22Rv1 (cell line): ENCODE measurements at regions not wholly inside any gene's neighbourhood (a gene's known extent, or its start where the extent isn't known, plus 50 kb on each side); places are given as distances from the start of the nearest gene placed in this dataset.

Experiments
- H3K27ac ChIP-seq: fragments of 450-650 bp; 2 replicates; pipeline ENCODE4 v1.5.1; 2017
- ZFX ChIP-seq: fragments of 450-650 bp; IDR thresholded peaks from 2 replicates; pipeline ENCODE4 v1.6.1; 2017; ENCODE audit warnings: antibody characterized with exemption, borderline replicate concordance
- TF ChIP-seq, protein P1 (sequence below): fragments of 450-650 bp; IDR thresholded peaks from 2 replicates; pipeline ENCODE4 v1.5.1; 2017; ENCODE audit warnings: mild to moderate bottlenecking

DNA sequence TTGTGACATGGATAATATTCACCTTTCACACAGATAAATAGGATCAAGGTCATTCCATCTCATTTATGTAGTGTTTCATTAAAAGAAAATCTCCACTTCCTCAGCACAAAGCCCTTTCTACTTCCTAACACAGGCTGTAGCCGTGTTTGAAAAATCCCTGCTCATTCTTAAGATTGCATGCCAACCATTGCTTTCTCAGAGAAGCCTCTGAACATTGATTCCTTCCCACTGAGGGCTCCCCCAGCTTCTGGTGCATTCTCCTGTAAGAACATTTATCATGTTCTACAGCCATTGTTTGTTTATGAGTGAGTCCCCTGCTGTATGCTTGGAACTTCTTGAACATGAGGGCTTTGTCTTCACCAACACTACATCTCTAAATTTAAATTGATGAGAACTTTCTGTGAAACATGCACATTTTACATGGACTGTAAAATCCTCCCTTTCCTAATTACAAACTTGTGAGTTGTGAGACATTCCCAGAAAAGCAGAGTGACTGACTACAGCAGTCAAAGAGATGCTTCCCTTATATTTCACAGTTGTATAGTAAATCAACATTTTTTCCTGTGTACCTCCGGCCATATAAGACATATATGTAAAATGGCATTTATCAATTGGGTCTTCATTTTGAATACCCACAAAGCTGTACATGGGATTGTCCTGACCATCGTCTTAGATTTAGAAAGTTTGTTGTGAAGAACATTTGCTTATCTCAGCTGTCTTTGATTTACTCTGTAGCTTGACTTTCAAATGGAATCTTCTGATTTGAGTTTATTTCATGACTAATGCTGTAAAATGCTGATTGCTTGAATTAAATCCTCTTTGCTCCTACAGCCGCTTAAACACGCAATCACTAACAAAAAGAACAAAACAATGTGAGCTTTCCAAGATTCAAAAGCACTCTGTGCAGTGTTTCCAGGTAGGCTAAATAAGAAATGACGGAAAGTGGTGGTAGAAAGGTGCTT is 600.5 kb upstream of the SLIT2 start:
- no peak for TF ChIP-seq ZFX
- TF ChIP-seq, protein P1, sequence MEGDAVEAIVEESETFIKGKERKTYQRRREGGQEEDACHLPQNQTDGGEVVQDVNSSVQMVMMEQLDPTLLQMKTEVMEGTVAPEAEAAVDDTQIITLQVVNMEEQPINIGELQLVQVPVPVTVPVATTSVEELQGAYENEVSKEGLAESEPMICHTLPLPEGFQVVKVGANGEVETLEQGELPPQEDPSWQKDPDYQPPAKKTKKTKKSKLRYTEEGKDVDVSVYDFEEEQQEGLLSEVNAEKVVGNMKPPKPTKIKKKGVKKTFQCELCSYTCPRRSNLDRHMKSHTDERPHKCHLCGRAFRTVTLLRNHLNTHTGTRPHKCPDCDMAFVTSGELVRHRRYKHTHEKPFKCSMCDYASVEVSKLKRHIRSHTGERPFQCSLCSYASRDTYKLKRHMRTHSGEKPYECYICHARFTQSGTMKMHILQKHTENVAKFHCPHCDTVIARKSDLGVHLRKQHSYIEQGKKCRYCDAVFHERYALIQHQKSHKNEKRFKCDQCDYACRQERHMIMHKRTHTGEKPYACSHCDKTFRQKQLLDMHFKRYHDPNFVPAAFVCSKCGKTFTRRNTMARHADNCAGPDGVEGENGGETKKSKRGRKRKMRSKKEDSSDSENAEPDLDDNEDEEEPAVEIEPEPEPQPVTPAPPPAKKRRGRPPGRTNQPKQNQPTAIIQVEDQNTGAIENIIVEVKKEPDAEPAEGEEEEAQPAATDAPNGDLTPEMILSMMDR: no peak
- no peak overlapping the region for H3K27ac ChIP-seq

DNA sequence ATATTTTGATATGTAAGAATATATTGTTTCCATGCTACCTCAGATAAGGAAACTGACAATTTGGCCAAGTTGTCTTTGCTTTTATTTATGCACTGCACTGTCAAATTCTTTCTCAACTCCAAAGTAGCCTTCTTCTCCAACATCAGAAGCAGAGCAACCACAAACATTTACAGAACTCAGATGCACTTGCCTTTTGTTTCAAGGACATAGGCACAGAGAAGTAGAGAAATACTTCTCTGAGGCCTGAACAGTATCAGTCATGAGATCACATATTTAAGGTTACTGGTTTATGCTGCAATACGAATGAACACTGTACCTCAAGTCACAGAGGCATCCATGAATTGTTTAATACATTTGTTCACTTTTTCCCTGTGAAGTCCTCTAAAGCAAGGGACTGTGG is 606.1 kb upstream of the SLIT2 start:
- TF ChIP-seq ZFX: no peak
- TF ChIP-seq, protein P1: no peak
- H3K27ac ChIP-seq: no peak overlapping the region

DNA sequence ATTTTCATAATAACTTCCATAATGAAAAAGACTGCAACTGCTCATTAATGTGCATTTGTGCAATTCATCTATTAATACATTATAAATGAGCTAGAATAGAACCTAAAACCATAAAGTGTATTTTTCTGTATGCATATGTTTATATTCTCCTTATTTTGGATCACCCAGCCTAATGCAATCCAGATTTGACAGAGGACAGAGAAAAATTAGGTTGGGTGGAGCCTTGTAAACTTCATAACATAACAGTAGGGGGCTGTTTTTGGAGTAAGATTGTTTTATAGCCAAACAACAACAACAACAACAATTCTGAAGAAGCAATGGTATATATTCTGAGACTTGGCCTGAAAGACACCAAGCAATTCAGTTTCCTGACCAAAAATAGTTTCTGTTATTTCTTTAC is 615.3 kb upstream of the SLIT2 start:
- TF ChIP-seq ZFX: no peak
- H3K27ac ChIP-seq: no peak overlapping the region

DNA sequence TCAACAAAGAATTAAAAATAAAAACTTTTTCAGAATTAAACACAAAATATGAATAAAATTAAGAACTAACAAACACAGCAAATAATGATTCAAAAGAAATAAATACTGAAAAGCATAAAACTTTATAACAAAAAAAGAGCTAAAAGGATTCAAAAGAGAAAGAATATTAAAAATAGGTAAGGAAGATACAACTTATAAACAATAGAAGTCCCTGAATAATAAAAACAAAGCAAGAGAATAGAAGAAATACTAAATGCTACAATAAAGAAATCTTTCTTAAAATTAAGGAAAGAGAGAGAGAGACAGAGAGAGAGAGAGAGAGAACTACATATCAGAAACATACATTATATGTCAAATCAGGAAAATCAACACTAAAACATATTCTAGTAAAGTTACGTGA is 619.9 kb upstream of the SLIT2 start:
- H3K27ac ChIP-seq: no peak overlapping the region
- TF ChIP-seq ZFX: no peak
- TF ChIP-seq, protein P1: no peak

DNA sequence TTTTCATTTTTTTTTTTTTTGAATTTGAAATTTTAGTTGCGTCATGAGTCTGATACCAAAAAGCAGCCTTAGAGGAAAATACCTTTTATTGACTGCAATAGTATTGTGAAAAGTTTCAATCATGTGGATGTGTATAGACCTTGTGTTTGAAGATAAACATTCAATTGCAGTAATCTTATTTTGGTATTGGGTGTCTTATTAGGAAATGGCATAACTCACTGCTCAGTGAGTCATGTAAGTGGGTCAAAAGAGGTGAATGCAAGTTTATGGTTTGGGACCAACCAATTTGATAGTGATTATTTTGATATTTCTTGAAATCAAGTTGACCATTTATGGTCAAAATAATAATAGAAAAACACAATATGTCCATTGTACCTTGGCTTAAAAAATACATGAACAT is 627.8 kb upstream of the SLIT2 start:
- no peak overlapping the region for H3K27ac ChIP-seq
- TF ChIP-seq, protein P1: no peak
- no peak for TF ChIP-seq ZFX

DNA sequence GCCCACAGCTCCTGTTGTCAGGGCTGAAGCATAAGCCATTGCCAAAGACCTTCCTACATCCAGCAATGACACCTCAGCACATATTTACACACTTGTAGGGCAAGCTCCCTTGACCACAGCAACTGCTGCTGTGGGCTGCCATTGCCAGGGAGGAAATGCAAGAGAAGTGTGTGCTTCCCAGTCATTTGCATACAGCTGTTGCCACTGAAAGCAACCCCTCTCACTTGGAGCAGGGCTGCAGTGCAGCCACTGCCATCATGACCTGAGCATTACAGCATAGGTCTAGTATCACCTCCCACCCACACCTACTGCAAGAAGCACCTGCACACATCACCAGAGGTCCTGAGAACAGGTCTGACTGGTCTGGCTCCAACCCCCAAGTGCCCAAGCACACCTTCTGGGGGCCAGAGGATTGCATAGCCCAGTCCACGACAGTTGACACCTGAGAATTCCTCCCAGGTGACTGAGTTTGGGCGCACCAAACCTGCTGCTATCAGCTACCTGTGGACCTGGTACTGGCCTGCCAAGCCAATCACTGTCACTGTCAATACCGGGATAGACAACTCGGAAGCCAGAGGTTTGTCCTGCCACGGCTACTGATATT is 636.5 kb upstream of the SLIT2 start:
- no peak overlapping the region for H3K27ac ChIP-seq
- no peak for TF ChIP-seq ZFX
- TF ChIP-seq, protein P1: no peak

DNA sequence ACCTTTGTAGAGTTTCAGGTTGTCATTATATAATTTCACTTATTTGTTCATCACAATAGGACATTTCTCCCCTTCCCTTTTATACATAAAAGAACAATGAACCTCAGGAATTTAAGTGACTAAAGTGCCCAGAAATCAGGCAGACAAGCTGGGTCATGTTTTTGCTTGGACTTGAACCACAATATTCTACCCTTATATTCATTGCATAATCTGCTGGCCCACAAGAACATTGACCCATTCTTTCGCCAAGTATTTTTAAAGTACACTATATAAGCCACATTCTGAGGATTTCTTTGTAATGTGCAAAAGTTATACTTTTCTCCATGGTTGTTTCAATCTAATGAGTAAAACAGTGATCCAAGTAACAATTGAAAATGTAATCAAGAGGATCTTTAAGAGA is 637.5 kb upstream of the SLIT2 start:
- no peak overlapping the region for H3K27ac ChIP-seq
- no peak for TF ChIP-seq ZFX
- TF ChIP-seq, protein P1: no peak
